BLaER1 (cell line): ENCODE measurements at regions not wholly inside any gene's neighbourhood (a gene's known extent, or its start where the extent isn't known, plus 50 kb on each side); places are given as distances from the start of the nearest gene placed in this dataset.

Experiments used
- H3K27ac ChIP-seq: shearing (Covaris generic); formaldehyde crosslinking; 2 replicates; pipeline ENCODE4 v1.8.1; 2022
- H3K27me3 ChIP-seq: shearing (Covaris generic); formaldehyde crosslinking; 2 replicates; pipeline ENCODE4 v1.8.1; 2022
- H3K36me3 ChIP-seq: shearing (Covaris generic); formaldehyde crosslinking; 2 replicates; pipeline ENCODE4 v1.8.1; 2022
- H3K4me1 ChIP-seq: shearing (Covaris generic); formaldehyde crosslinking; 2 replicates; pipeline ENCODE4 v1.8.1; 2022
- H3K4me2 ChIP-seq: shearing (Covaris generic); formaldehyde crosslinking; 2 replicates; pipeline ENCODE4 v1.8.1; 2022
- H3K4me3 ChIP-seq: shearing (Covaris generic); formaldehyde crosslinking; 2 replicates; pipeline ENCODE4 v1.8.1; 2022
- H3K9ac ChIP-seq: shearing (Covaris generic); formaldehyde crosslinking; 2 replicates; pipeline ENCODE4 v1.8.1; 2022
- H3K9me3 ChIP-seq: shearing (Covaris generic); formaldehyde crosslinking; 2 replicates; pipeline ENCODE4 v1.8.1; 2022
- H4K20me1 ChIP-seq: shearing (Covaris generic); formaldehyde crosslinking; 2 replicates; pipeline ENCODE4 v1.8.1; 2022
- Cebpa-rat ChIP-seq: shearing (Covaris generic); IDR thresholded peaks from 2 replicates; pipeline ENCODE4 v1.8.1; 2022

DNA sequence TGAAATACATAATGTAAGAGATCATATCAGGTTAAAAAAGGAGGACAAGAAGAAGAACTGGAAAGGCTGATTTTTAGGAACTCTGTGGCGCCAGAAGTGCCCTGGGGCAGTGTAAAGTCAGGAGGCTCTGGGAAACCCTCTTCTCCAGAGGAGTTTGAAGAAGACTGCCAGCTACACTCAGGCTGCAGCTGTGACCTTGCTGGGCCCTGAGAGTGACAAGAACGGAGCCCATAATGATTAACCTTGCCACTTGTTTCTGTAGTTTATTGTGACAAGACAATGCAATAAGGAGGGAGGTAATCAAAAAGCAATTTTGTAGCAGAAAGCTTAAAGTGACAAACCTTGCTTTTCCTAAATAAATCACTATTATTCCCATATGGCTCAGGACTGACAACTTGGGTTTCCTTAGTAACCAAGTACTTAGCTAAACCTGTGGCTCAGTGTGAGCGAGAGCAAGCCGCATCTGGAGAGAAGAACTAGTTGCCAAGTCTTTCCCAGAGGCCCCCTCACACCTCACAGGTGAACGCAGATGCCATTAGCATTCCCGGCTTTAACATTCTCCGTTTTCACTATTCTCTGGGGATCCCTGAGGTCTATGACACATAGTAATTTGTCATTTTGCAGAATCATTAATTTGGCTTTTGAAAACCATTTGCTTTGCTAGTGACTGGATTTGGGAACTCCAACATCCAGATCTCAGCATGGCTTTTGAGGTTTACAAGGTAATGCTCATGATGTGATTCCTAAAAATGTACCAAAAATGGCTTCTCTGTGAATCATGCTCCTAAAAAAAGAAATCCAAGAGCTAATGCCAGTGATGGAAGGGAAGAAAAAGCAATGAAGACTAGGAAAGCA is 115.9 kb downstream of the OMA1 start:
- Histone ChIP-seq H3K36me3 (no peaks in the 10 kb centered on the region), H3K9me3 (no peaks in the 10 kb centered on the region), H3K27me3 (no peaks in the 10 kb centered on the region), H3K4me2 (no peak overlapping the region), H4K20me1 (no peaks in the 10 kb centered on the region), H3K27ac (no peak overlapping the region), H3K9ac (no peak overlapping the region), H3K4me1 (no peaks in the 10 kb centered on the region), H3K4me3 (no peak overlapping the region)
- TF ChIP-seq Cebpa-rat: no peak

DNA sequence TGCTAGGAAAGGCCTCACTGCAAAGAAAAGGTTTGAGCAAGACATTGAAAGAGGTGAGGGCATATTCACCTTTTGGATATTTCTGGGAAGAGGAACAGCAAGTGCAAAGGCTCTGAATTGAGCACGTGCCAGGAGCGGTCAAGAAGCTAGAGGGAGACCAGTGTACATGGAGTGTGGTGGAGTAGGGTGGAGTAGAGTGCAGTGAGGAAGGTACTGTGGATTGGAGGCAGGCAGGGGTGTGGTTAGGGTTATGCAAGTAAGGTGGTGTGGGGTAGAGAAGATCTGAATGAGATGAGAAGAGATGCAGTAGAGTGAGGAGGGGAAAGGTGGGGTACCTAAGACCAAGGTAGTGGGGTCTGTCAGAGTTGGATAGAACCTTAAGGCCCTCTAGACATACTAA is 119.6 kb downstream of the OMA1 start:
- no peak overlapping the region for H3K4me2 ChIP-seq
- no peak overlapping the region for H3K27ac ChIP-seq
- TF ChIP-seq Cebpa-rat: no peak

DNA sequence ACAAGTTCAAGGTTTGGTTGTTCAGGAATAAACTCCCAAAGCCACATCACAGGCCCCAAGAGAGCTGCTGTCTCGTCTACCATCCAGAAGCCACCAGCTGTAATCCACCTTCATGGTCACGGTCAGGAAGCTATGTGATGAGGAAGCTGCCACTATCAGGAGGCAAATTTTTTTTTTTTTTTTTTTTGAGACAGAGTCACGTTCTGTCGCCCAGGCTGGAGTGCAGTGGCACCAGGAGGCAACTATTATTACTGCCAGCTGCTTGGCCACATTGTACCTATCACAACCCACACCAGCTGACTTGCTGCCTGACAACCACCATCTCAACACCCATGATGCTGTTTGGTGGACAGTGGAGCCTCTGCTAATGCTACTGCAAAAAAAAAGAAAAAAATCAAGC is 124.1 kb downstream of the OMA1 start:
- H4K20me1 ChIP-seq: no peaks in the 10 kb centered on the region
- H3K9me3 ChIP-seq: no peaks in the 10 kb centered on the region
- no peak overlapping the region for H3K27ac ChIP-seq
- no peak for TF ChIP-seq Cebpa-rat
- peak overlapping the region; percentile 58 for H3K4me2 ChIP-seq
- H3K9ac ChIP-seq: no peak overlapping the region
- no peak overlapping the region for H3K4me3 ChIP-seq
- H3K4me1 ChIP-seq: peaks cover 22% of the 10 kb centered on the region
- no peaks in the 10 kb centered on the region for H3K36me3 ChIP-seq
- no peaks in the 10 kb centered on the region for H3K27me3 ChIP-seq

More for the DNA sequence above, 119.6 kb downstream of the OMA1 start:
- Histone ChIP-seq H3K9me3 (no peaks in the 10 kb centered on the region), H3K36me3 (no peaks in the 10 kb centered on the region), H3K27me3 (no peaks in the 10 kb centered on the region), H4K20me1 (no peaks in the 10 kb centered on the region), H3K4me3 (no peak overlapping the region), H3K9ac (no peak overlapping the region), H3K4me1 (peaks cover 15% of the 10 kb centered on the region)

DNA sequence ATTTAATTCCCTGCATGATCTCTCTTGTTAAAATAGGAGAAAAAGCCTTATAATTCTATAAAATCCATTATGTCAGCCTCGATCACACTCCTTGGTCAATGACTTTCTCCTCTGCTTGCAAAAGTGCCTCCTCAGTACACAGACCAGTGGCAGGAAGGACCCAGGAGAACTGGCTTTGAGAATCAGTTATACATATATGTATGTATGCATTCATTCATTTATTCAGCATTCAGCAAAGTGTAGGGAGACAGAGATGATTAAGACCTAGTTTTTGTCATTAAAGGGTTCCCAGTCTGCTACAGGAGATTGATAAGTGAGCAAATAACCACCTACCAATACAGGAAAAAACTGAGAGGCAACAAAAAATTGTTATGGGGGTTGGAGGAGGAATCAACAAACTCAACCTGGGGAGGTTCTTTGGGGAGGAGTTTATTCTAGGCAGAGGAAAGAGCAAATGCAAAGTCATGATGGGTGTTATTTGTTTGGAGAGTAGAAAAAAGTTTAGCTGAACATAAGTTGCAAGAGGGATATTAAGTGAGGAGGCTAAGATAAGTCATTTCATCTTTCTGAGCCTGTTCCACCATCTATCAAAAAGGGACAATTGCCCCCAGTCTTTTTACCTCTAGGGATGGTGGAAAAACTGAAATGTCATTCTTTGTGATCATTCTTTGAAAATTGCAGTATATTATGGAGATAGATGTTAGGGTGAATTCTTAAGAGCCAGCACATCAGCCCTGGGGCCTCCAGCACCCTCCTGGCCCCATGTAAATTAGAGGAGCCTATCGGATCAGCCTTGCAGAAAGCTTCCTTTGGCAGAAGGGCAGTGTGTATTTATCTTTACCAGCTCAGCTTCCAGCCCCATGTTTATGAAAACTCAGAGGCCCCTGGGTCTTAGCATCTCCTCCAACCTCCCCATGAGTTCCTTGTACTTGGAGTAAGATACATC is 128.0 kb downstream of the OMA1 start:
- Histone ChIP-seq H3K4me2 (no peak overlapping the region), H4K20me1 (no peaks in the 10 kb centered on the region), H3K27ac (no peak overlapping the region), H3K9ac (no peak overlapping the region), H3K4me3 (no peak overlapping the region), H3K4me1 (peaks cover 22% of the 10 kb centered on the region), H3K27me3 (no peaks in the 10 kb centered on the region), H3K36me3 (no peaks in the 10 kb centered on the region), H3K9me3 (no peaks in the 10 kb centered on the region)
- no peak for TF ChIP-seq Cebpa-rat

DNA sequence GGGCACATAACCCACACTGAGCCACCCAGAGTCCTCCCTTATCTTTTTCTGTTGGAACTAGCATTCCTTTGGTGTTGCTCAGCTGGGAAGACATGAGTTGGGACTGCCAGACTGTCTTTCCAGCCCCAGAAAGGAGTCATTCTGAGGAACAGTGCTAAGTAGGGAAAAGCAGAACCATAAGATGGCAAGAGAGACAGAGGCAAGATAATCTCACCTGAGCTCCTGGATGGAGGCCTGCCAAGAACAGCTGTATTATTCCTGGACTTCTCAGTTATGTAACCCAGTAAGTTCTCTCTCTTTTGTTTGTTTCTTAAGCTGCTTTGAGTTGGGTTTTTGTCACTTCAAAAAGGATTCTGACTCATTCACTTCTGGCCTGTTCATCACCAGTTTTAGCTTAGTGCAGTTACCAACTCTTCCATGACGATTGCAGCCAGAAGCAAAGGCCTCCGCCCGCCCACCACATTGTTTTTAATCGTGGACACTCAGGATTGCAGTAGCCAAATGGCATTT is 134.4 kb downstream of the OMA1 start:
- H3K9ac ChIP-seq: no peak overlapping the region
- H3K4me2 ChIP-seq: no peak overlapping the region
- H3K9me3 ChIP-seq: no peaks in the 10 kb centered on the region
- no peaks in the 10 kb centered on the region for H3K27me3 ChIP-seq
- no peak for TF ChIP-seq Cebpa-rat
- no peaks in the 10 kb centered on the region for H3K36me3 ChIP-seq
- H3K27ac ChIP-seq: no peak overlapping the region
- no peaks in the 10 kb centered on the region for H4K20me1 ChIP-seq
- H3K4me1 ChIP-seq: no peaks in the 10 kb centered on the region
- H3K4me3 ChIP-seq: no peak overlapping the region

- H3K27me3 ChIP-seq: no peaks in the 10 kb centered on the region
- H3K4me2 ChIP-seq: no peak overlapping the region
- H3K36me3 ChIP-seq: no peaks in the 10 kb centered on the region
- no peaks in the 10 kb centered on the region for H3K4me1 ChIP-seq
- H3K9ac ChIP-seq: no peak overlapping the region
- H3K4me3 ChIP-seq: no peak overlapping the region
- no peaks in the 10 kb centered on the region for H3K9me3 ChIP-seq
- H3K27ac ChIP-seq: no peak overlapping the region
- no peak for TF ChIP-seq Cebpa-rat
- H4K20me1 ChIP-seq: no peaks in the 10 kb centered on the region
Measured at GRCh38 chr1:58409890-58410289, 136.6 kb downstream of the OMA1 start.

DNA sequence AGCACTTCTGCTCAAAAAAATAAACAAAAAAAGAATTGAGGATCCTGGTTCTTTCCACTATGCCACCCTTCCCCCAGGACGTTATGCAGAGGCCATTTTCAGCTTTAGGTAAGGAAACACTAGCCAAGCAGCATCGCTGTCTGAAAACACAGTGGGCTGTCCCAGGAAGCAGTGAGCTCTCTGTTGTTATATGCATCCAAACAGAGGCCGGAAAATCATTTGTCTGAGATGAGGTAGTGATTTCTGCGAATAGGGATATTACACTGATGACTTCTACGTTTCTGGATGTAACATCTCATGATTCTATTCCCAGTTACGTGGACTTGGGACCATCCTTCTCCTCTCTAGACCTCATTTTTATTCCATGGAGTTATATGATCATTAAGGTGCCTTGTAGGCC is 137.2 kb downstream of the OMA1 start:
- Histone ChIP-seq H3K4me1 (no peaks in the 10 kb centered on the region), H3K36me3 (no peaks in the 10 kb centered on the region), H4K20me1 (no peaks in the 10 kb centered on the region), H3K4me2 (no peak overlapping the region), H3K9ac (no peak overlapping the region), H3K4me3 (no peak overlapping the region), H3K27me3 (no peaks in the 10 kb centered on the region), H3K27ac (no peak overlapping the region), H3K9me3 (no peaks in the 10 kb centered on the region)
- TF ChIP-seq Cebpa-rat: no peak

DNA sequence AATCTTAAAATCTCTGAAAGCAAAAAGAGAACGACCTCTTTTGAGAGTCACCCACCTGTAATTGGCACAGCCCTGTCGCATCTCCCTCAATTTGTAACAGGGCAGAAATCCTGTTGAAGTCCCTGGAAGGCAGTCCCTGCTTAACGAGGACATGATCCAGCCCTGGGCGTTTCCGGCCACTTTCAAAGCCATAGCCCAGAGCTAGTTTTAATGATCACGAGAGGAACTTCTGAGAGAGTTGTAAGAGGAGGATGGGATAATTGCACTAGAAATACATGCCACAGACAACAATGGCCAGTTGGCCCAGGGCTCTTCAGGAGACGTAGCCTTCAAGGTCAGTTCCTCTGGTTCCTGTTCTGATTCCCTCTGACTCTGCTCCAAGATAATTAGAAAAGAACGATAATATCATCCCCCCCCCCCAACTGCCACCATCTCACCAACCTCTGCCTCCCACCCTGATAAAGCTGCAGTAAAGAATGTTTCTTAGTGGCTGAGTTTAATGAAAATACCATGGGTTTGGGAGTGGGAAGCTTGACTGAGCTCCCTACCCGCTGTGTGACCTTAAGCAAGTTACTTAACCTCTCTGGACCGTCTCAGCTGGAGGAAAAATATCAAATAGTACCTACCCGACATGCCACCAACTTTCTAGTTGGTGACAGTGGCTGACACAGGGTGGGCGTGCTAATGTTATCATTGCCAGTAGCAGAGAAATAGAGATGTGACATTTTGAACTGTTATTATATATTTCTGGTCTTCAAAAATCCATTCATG is 140.0 kb downstream of the OMA1 start:
- no peak for TF ChIP-seq Cebpa-rat

DNA sequence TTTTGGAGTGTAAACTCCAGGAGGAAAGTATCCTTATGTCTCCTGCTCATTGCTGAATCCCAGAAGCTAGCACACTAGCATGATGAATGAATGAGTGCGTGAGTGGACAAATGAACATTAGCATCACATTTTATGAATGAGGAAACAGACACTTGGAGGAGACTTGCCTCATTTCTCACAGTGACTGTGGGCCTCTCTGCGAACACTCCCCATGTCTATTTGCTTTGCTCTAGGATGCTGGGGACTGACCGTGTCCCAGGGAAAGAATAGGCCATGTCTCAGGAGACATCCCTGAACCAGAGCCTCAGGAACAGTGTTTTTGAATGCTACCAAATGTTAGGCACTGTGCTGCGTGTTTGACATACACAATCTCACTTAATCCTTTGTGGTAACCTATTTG is 140.9 kb downstream of the OMA1 start:
- no peak overlapping the region for H3K4me2 ChIP-seq
- no peak overlapping the region for H3K27ac ChIP-seq
- no peaks in the 10 kb centered on the region for H4K20me1 ChIP-seq
- H3K4me3 ChIP-seq: no peak overlapping the region
- TF ChIP-seq Cebpa-rat: no peak
- no peaks in the 10 kb centered on the region for H3K27me3 ChIP-seq
- H3K9ac ChIP-seq: no peak overlapping the region
- no peaks in the 10 kb centered on the region for H3K4me1 ChIP-seq
- H3K9me3 ChIP-seq: no peaks in the 10 kb centered on the region
- H3K36me3 ChIP-seq: no peaks in the 10 kb centered on the region

More for the DNA sequence above, 140.0 kb downstream of the OMA1 start:
- no peak overlapping the region for H3K27ac ChIP-seq
- H3K9ac ChIP-seq: no peak overlapping the region
- H3K4me2 ChIP-seq: no peak overlapping the region
- H3K36me3 ChIP-seq: no peaks in the 10 kb centered on the region
- no peak overlapping the region for H3K4me3 ChIP-seq
- no peaks in the 10 kb centered on the region for H3K27me3 ChIP-seq
- H4K20me1 ChIP-seq: no peaks in the 10 kb centered on the region
- no peaks in the 10 kb centered on the region for H3K4me1 ChIP-seq
- H3K9me3 ChIP-seq: no peaks in the 10 kb centered on the region
